H1 (cell line): ENCODE measurements at regions not wholly inside any gene's neighbourhood (a gene's known extent, or its start where the extent isn't known, plus 50 kb on each side); places are given as distances from the start of the nearest gene placed in this dataset.

ENCODE experiments used
- CTCF ChIA-PET: fragments of 300-600 bp; sonication (Branson Sonifier 250); formaldehyde crosslinking; loops from one replicate; lab custom pipeline; 2021; ENCODE audit not compliant: partially characterized antibody; lab: Charles Lee
- POLR2A ChIA-PET: fragments of 300-600 bp; sonication (Branson Sonifier 250); formaldehyde crosslinking; loops from one replicate; lab custom pipeline; 2021; ENCODE audit warnings: inconsistent platforms; ENCODE audit not compliant: partially characterized antibody; lab: Charles Lee
- DNase-seq, 2 experiments: peaks; one replicate each; pipeline versions ENCODE4 v3.0.0 to v3.0.0-alpha.2; 2010 to 2022; ENCODE audit warnings: low spot score in 2 of 2, low read depth in 1 of 2, mixed read lengths in 1 of 2
- FAIRE-seq: peaks from 2 replicates; lab custom pipeline; 2011; peaks lifted over from hg19 to GRCh38; lab: Jason Lieb, UNC
- H2AFZ ChIP-seq: 2 replicates; pipeline ENCODE4 v1.8.1; 2012; ENCODE audit warnings: low read length, inconsistent platforms
- H2AK5ac ChIP-seq: 2 replicates; pipeline ENCODE4 v1.6.1; 2013; ENCODE audit warnings: low read depth, low read length
- H2BK120ac ChIP-seq: replicated peaks from 2 replicates; pipeline ENCODE3; 2013; ENCODE audit warnings: low read depth, low read length, inconsistent platforms
- H2BK12ac ChIP-seq: 2 replicates; pipeline ENCODE4 v1.6.1; 2013; ENCODE audit warnings: low read depth, low read length
- H2BK15ac ChIP-seq: 2 replicates; pipeline ENCODE4 v1.6.1; 2013; ENCODE audit warnings: low read length
- H2BK20ac ChIP-seq: 2 replicates; pipeline ENCODE4 v1.6.1; 2013; ENCODE audit warnings: low read length
- H2BK5ac ChIP-seq: 2 replicates; pipeline ENCODE4 v1.6.1; 2013; ENCODE audit warnings: low read depth, low read length
- H3K14ac ChIP-seq: 2 replicates; pipeline ENCODE4 v1.6.1; 2013; ENCODE audit warnings: inconsistent platforms; ENCODE audit not compliant: insufficient read length
- H3K18ac ChIP-seq: 2 replicates; pipeline ENCODE4 v1.6.1; 2013; ENCODE audit warnings: low read length; ENCODE audit errors: extremely low read depth
- H3K23ac ChIP-seq: 2 replicates; pipeline ENCODE4 v1.6.1; 2013; ENCODE audit warnings: inconsistent platforms; ENCODE audit not compliant: insufficient read length
- H3K23me2 ChIP-seq: 2 replicates; pipeline ENCODE4 v1.6.1; 2013; ENCODE audit warnings: low read depth, low read length
- H3K27ac ChIP-seq: 2 replicates; pipeline ENCODE4 v1.6.1; 2011; ENCODE audit warnings: low read depth, low read length, inconsistent platforms
- H3K27me3 ChIP-seq, 4 experiments: replicated peaks in 1 of 4; 1 replicate in 1 of 4; 2 replicates in 3 of 4; pipeline versions ENCODE4 v1.6.1 to v1.8.1; 2011 to 2013; ENCODE audit warnings: low read length in 3 of 4, mild to moderate bottlenecking in 3 of 4, inconsistent platforms in 2 of 4, mixed read lengths in 2 of 4, moderate library complexity in 1 of 4; ENCODE audit not compliant: control insufficient read depth in 3 of 4, insufficient read depth in 3 of 4; ENCODE audit errors: extremely low read depth in 1 of 4
- H3K36me3 ChIP-seq, 4 experiments: 2 replicates each; pipeline versions ENCODE4 v1.6.1 to v1.8.1; 2011 to 2013; ENCODE audit warnings: mild to moderate bottlenecking in 4 of 4, low read length in 3 of 4, moderate library complexity in 2 of 4, control low read depth in 1 of 4, inconsistent platforms in 1 of 4; ENCODE audit not compliant: insufficient read depth in 4 of 4, control insufficient read depth in 2 of 4
- H3K4ac ChIP-seq: replicated peaks from 2 replicates; pipeline ENCODE3; 2013; ENCODE audit warnings: low read length, low read depth, mixed read lengths, inconsistent platforms; ENCODE audit not compliant: insufficient read length
- H3K4me1 ChIP-seq, 4 experiments: replicated peaks in 1 of 4; 1 replicate in 1 of 4; 2 replicates in 3 of 4; pipeline versions ENCODE4 v1.6.1 to v1.8.1; 2011 to 2013; ENCODE audit warnings: low read length in 3 of 4, inconsistent platforms in 2 of 4, mixed read lengths in 1 of 4; ENCODE audit not compliant: insufficient read depth in 4 of 4, control insufficient read depth in 3 of 4
- H3K4me2 ChIP-seq, 2 experiments: 2 replicates each; pipeline versions ENCODE4 v1.6.1 to v1.8.1; 2011 to 2013; ENCODE audit warnings: low read depth in 2 of 2, low read length in 2 of 2, control low read depth in 1 of 2, inconsistent platforms in 1 of 2, mild to moderate bottlenecking in 1 of 2; ENCODE audit not compliant: insufficient read depth in 1 of 2
- H3K4me3 ChIP-seq, 4 experiments: fragments of 200-600, 300-600 bp in 1 of 4; sonication (generic), shearing (Covaris generic), sonication (Bioruptor Twin) in 1 of 4; 2 replicates each; pipeline versions ENCODE4 v1.5.1 to v1.8.1; 2011 to 2016; ENCODE audit warnings: low read length in 4 of 4, low read depth in 3 of 4, control low read depth in 2 of 4, inconsistent platforms in 2 of 4, mild to moderate bottlenecking in 2 of 4, mixed read lengths in 1 of 4, moderate library complexity in 1 of 4; ENCODE audit not compliant: insufficient read depth in 2 of 4; ENCODE audit errors: extremely low read depth in 1 of 4
- H3K56ac ChIP-seq: replicated peaks from 2 replicates; pipeline ENCODE3; 2013; ENCODE audit warnings: low read depth, mild to moderate bottlenecking, mixed read lengths, low read length, inconsistent platforms; ENCODE audit not compliant: insufficient read length
- H3K79me1 ChIP-seq: 2 replicates; pipeline ENCODE4 v1.6.1; 2013; ENCODE audit warnings: low read depth, low read length, control low read depth
- H3K79me2 ChIP-seq, 2 experiments: 2 replicates each; pipeline versions ENCODE4 v1.6.1 to v1.8.1; 2012 to 2013; ENCODE audit warnings: low read length in 2 of 2, mild to moderate bottlenecking in 2 of 2, inconsistent platforms in 1 of 2; ENCODE audit not compliant: insufficient read depth in 2 of 2, control insufficient read depth in 1 of 2
- H3K9ac ChIP-seq, 4 experiments: replicated peaks in 1 of 4; 1 replicate in 1 of 4; 2 replicates in 3 of 4; pipeline versions ENCODE4 v1.6.1 to v1.8.1; 2011 to 2013; ENCODE audit warnings: low read depth in 3 of 4, low read length in 3 of 4, control low read depth in 2 of 4, mild to moderate bottlenecking in 2 of 4, moderate library complexity in 2 of 4, inconsistent platforms in 1 of 4; ENCODE audit errors: extremely low read depth in 1 of 4
- H3K9me3 ChIP-seq, 2 experiments: 2 replicates each; pipeline versions ENCODE4 v1.6.1 to v1.8.1; 2012 to 2013; ENCODE audit warnings: mild to moderate bottlenecking in 2 of 2, moderate library complexity in 2 of 2, control low read depth in 1 of 2, inconsistent platforms in 1 of 2, low read depth in 1 of 2, low read length in 1 of 2, mixed read lengths in 1 of 2; ENCODE audit not compliant: insufficient read depth in 2 of 2
- H4K20me1 ChIP-seq, 2 experiments: replicated peaks in 1 of 2; 2 replicates each; pipeline versions ENCODE3 to v1.8.1; 2011 to 2013; ENCODE audit warnings: inconsistent platforms in 2 of 2, low read length in 2 of 2, mild to moderate bottlenecking in 1 of 2; ENCODE audit not compliant: insufficient read depth in 2 of 2, control insufficient read depth in 1 of 2
- H4K5ac ChIP-seq: 2 replicates; pipeline ENCODE4 v1.6.1; 2013; ENCODE audit warnings: low read length, low read depth, mixed read lengths, inconsistent platforms; ENCODE audit not compliant: insufficient read length
- H4K8ac ChIP-seq: 2 replicates; pipeline ENCODE4 v1.8.0; 2013; ENCODE audit warnings: mild to moderate bottlenecking, moderate library complexity, low read length, inconsistent platforms; ENCODE audit not compliant: insufficient read depth; ENCODE audit errors: extremely low read depth
- H4K91ac ChIP-seq: replicated peaks from 2 replicates; pipeline ENCODE3; 2013; ENCODE audit warnings: low read length, mixed read lengths, inconsistent platforms; ENCODE audit not compliant: insufficient read length
- BCL11A ChIP-seq, 2 experiments: IDR thresholded peaks; one replicate each; pipeline ENCODE4 v1.6.1; 2011; ENCODE audit warnings: low read depth in 2 of 2, low read length in 2 of 2, mild to moderate bottlenecking in 2 of 2
- CHD2 ChIP-seq: IDR thresholded peaks from 2 replicates; pipeline ENCODE4 v1.6.1; 2012; ENCODE audit warnings: low read length, improper control_type of control experiment
- CREB1 ChIP-seq: IDR thresholded peaks from 2 replicates; pipeline ENCODE4 v1.6.1; 2012; ENCODE audit warnings: inconsistent platforms
- JUND ChIP-seq: IDR thresholded peaks from 2 replicates; pipeline ENCODE4 v1.6.1; 2011; ENCODE audit warnings: mild to moderate bottlenecking, improper control_type of control experiment, low read length
- KDM4A ChIP-seq: IDR thresholded peaks from one replicate; pipeline ENCODE4 v1.7.1; 2012; ENCODE audit warnings: low read depth, mild to moderate bottlenecking, moderate library complexity, low read length, inconsistent platforms; ENCODE audit not compliant: severe bottlenecking
- NANOG ChIP-seq: IDR thresholded peaks from 2 replicates; pipeline ENCODE4 v1.6.1; 2011; ENCODE audit warnings: low read length, low read depth, mild to moderate bottlenecking, inconsistent platforms; ENCODE audit not compliant: insufficient read depth, poor library complexity, severe bottlenecking
- SAP30 ChIP-seq: fragments of 300-600 bp; sonication (generic); IDR thresholded peaks from 2 replicates; pipeline ENCODE4 v1.7.1; 2012; ENCODE audit warnings: low read length, moderate library complexity, mild to moderate bottlenecking, inconsistent platforms; ENCODE audit not compliant: insufficient read depth, insufficient replicate concordance
- TAF1 ChIP-seq: IDR thresholded peaks from 2 replicates; pipeline ENCODE4 v1.6.1; 2011; ENCODE audit warnings: mild to moderate bottlenecking, low read depth, low read length
- WGBS, 2 experiments: shearing (Covaris generic) in 1 of 2; methylation state at CpG; one replicate each; pipeline versions ENCODE4 v1.1.6 to v1.1.7; 2013 to 2015; ENCODE audit warnings: low lambda C conversion rate in 2 of 2, mixed read lengths in 2 of 2, inconsistent platforms in 1 of 2, low coverage in 1 of 2, missing lambda C conversion rate in 1 of 2; ENCODE audit not compliant: insufficient replicate concordance in 2 of 2, insufficient coverage in 1 of 2, insufficient read length in 1 of 2; ENCODE audit errors: extremely low coverage in 1 of 2, missing lambda C conversion rate in 1 of 2; 5-methylcytosine and 5-hydroxymethylcytosine counted together

DNA sequence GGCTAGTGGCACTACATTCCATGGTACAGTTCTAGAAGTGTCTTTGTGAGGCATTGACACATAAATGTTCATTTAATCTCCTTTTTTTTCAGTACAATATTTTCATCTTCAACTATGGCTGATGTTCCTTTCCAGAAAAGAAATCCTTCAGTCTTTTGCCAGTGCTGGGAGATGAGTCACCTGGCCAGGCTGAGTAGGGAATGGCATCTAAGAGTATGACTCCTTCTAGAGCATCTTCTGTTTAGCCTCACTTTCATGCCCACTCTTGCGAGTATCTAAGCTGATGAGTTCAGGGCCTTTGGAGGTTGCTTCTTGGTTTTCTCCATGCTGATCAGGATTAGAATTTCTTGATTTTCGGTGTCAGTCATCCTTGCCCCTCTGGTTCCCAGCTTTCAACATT is 124.4 kb downstream of the SLC28A3 start:
- TF ChIP-seq CHD2 (no peak), CREB1 (no peak), BCL11A (IDR thresholded peaks at IDR 0.05; ENCODE audit: low read depth in 2 of 2, low read length in 2 of 2) (no peak), SAP30 (no peak), TAF1 (no peak), NANOG (no peak), KDM4A (no peak), JUND (no peak)
- TF ChIP-seq, all 59 proteins: peak for 0
- POLR2A ChIA-PET, result no interaction called here
- H3K9me3 ChIP-seq, result no peaks in the 10 kb centered on the region

More for the DNA sequence above, 124.4 kb downstream of the SLC28A3 start:
- Histone ChIP-seq H3K27ac (no peak overlapping the region), H3K4ac (no peak overlapping the region), H3K4me2 (no peak overlapping the region), H2BK5ac (no peak overlapping the region), H3K79me1 (no peaks in the 10 kb centered on the region), H2BK12ac (no peak overlapping the region), H3K14ac (no peak overlapping the region), H3K23me2 (no peaks in the 10 kb centered on the region), H4K20me1 (no peaks in the 10 kb centered on the region), H3K27me3 (no peaks in the 10 kb centered on the region), H3K23ac (no peak overlapping the region), H2AK5ac (no peak overlapping the region), H3K79me2 (no peaks in the 10 kb centered on the region), H3K18ac (no peak overlapping the region), H4K8ac (no peak overlapping the region), H4K5ac (no peak overlapping the region), H2BK20ac (no peak overlapping the region), H2BK120ac (no peak overlapping the region), H4K91ac (no peak overlapping the region), H2AFZ (no peak overlapping the region), H2BK15ac (no peak overlapping the region), H3K4me3 (no peak overlapping the region), H3K36me3 (no peaks in the 10 kb centered on the region), H3K56ac (no peak overlapping the region), H3K4me1 (no peaks in the 10 kb centered on the region), H3K9ac (no peak overlapping the region)
- WGBS, 2 experiments, result 94% methylated on average over 2 of the region's 2 CpGs; no CpG with 5 or more reads in 1 of the 2 experiments
- CTCF ChIA-PET, result interaction anchor here (0.6 to 0.9 kb wide), 2 partner anchors 43 to 78 kb away, joined by 3 read pairs; no protein-coding TSS in a partner anchor
- no peak for FAIRE-seq
- no peak for DNase-seq
